NCI-H2081 treated with DMSO at 0.1 percent for 48 hours (cell line): ENCODE measurements at regions not wholly inside any gene's neighbourhood (a gene's known extent, or its start where the extent isn't known, plus 50 kb on each side); places are given as distances from the start of the nearest gene placed in this dataset.
"Not testable (repeated sequence)": the region's sequence is repeated elsewhere in the genome, so short reads cannot be mapped to it uniquely, and the experiment has no call there.

Experiments
- DNase-seq: peaks from one replicate; lab custom pipeline; 2025; lab: John Stamatoyannopoulos, UW

- not testable (repeated sequence) for DNase-seq
Observed at GRCh38 chr5:108444130-108444529, 62.2 kb upstream of the FBXL17 start.

DNA sequence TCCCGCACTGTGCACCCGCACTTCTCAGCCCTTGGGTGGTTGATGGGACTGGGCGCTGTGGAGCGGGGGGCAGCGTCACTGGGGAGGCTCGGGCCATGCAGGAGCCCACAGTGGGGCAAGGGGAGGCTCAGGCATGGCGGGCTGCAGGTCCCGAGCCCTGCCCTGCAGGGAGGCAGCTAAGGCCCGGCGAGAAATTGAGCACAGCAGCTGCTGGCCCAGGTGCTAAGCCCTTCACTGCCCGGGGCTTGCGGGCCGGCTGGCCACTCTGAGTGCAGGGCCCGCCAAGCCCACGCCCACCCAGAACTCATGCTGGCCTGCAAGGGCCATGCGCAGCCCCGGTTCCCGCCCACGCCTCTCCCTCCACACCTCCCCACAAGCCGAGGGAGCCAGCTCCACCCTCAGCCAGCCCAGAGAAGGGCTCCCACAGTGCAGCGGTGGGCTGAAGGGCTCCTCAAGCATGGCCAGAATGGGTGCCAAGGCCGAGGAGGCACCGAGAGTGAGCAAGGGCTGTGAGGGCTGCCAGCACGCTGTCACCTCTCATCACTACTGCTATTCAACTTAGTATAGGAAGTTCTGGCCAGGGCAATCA is 60.3 kb upstream of the FBXL17 start:
- not testable (repeated sequence) for DNase-seq

GRCh38 chr5:108437425-108437824 is 55.5 kb upstream of the FBXL17 start:
- DNase-seq, result no peak

DNA sequence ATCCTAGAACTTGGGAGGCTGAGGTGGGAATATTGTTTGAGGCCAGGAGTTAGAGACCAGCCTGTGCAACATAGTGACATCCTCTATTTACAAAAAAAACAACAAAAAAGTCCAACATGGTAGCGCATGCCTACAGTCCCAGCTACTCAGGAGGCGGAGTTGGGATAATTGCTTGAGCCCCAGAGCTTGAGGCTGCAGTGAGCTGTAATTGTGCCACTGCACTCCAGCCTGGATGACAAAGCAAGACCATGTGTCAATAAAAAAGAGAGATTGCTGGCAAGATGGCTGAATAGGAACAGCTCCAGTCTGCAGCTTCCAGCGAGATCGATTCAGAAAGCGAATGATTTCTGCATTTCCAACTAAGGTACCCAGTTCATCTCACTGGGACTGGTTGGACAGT is 54.8 kb upstream of the FBXL17 start:
- no peak for DNase-seq

DNA sequence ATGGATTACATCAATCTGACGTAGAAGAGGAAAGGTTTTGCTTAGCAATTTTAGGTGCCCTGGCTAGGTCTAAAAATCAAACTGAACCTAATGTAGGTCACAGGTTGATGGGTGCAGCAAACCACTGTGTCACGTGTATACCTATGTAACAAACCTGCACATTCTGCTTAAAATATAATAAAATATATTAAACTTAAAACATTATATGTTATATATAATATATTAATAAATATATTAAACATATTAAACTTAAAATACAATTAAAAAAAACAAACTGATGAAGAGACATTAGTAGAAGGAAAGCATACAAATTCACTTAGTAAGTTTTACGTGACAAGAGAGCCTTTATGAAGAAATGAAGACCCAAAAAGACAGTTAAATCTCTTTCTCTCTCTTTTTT is 51.7 kb upstream of the FBXL17 start:
- DNase-seq, result no peak

DNA sequence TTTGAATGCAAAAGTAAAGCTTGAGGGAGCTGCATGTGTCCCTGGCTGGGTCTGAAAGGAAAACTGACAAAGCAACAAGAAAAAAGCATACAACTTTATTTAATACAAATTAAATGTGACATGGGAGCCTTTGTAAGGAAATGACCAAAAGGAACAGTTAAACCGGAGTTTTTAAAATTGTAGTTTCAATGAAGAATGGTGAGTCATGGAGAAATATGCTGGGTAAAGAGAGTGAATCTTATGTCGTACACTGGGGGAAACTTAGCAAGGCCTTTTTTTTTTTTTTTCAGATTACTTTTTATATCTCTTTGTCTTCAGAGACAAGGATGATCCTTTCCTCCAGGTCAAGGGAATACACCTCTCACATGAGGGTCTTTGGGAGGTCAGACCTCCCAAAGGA is 50.1 kb upstream of the FBXL17 start:
- no peak for DNase-seq
